MM.1S (cell line): ENCODE measurements at regions not wholly inside any gene's neighbourhood (a gene's known extent, or its start where the extent isn't known, plus 50 kb on each side); places are given as distances from the start of the nearest gene placed in this dataset.
A peak's percentile ranks its signal among the peaks of the same experiment; 100 is the strongest.

ENCODE experiments used
- DNase-seq: peaks from one replicate; pipeline ENCODE4 v3.0.0-alpha.2; 2015
- H2AFZ ChIP-seq: fragments of 300-600 bp; sonication (generic); 2 replicates; pipeline ENCODE4 v1.6.0; 2016; ENCODE audit warnings: antibody characterized with exemption, low read length
- H3F3A ChIP-seq: fragments of 300-600 bp; sonication (generic); 2 replicates; pipeline ENCODE4 v1.6.1; 2016; ENCODE audit warnings: mild to moderate bottlenecking, antibody characterized with exemption, low read length, moderate library complexity, mixed read lengths; ENCODE audit not compliant: insufficient read depth
- H3K27ac ChIP-seq: fragments of 300-600 bp; sonication (generic); 2 replicates; pipeline ENCODE4 v1.5.1; 2016; ENCODE audit warnings: mild to moderate bottlenecking, low read length
- H3K27me3 ChIP-seq: fragments of 300-600 bp; sonication (generic); replicated peaks from 2 replicates; pipeline ENCODE4 v1.6.0; 2016; ENCODE audit warnings: low read length; ENCODE audit not compliant: insufficient read depth
- H3K36me3 ChIP-seq: fragments of 300-600 bp; sonication (generic); replicated peaks from 2 replicates; pipeline ENCODE4 v1.6.1; 2016; ENCODE audit warnings: mild to moderate bottlenecking, low read length, mixed read lengths; ENCODE audit not compliant: insufficient read depth
- H3K4me1 ChIP-seq: fragments of 300-600 bp; sonication (generic); 2 replicates; pipeline ENCODE4 v1.6.1; 2016; ENCODE audit warnings: low read length, mixed read lengths
- H3K4me2 ChIP-seq: fragments of 300-600 bp; sonication (generic); 2 replicates; pipeline ENCODE4 v1.6.0; 2016; ENCODE audit warnings: low read depth, low read length
- H3K4me3 ChIP-seq: fragments of 300-600 bp; sonication (generic); 2 replicates; pipeline ENCODE4 v1.5.1; 2016; ENCODE audit warnings: low read length, mixed read lengths
- H3K79me2 ChIP-seq: fragments of 300-600 bp; sonication (generic); 2 replicates; pipeline ENCODE4 v1.6.1; 2016; ENCODE audit warnings: mixed run types, low read length, mixed read lengths
- H3K9ac ChIP-seq: fragments of 300-600 bp; sonication (generic); 2 replicates; pipeline ENCODE4 v1.6.1; 2016; ENCODE audit warnings: low read length, mixed read lengths
- H3K9me2 ChIP-seq: fragments of 300-600 bp; sonication (generic); replicated peaks from 2 replicates; pipeline ENCODE4 v1.6.1; 2016; ENCODE audit warnings: mild to moderate bottlenecking, low read length, mixed read lengths; ENCODE audit not compliant: insufficient read depth
- H3K9me3 ChIP-seq: fragments of 300-600 bp; sonication (generic); replicated peaks from 2 replicates; pipeline ENCODE4 v1.6.1; 2016; ENCODE audit warnings: mild to moderate bottlenecking, low read length, mixed read lengths; ENCODE audit not compliant: insufficient read depth
- H4K20me1 ChIP-seq: fragments of 300-600 bp; sonication (generic); 2 replicates; pipeline ENCODE4 v1.6.1; 2016; ENCODE audit warnings: mild to moderate bottlenecking, low read length, moderate library complexity, mixed read lengths; ENCODE audit not compliant: insufficient read depth
- EZH2 ChIP-seq: fragments of 300-600 bp; sonication (generic); optimal IDR thresholded peaks from 2 replicates; pipeline ENCODE3; 2017; ENCODE audit warnings: low read depth, mild to moderate bottlenecking, antibody characterized with exemption, low read length, mixed read lengths
- EZH2phosphoT487 ChIP-seq: fragments of 300-600 bp; sonication (generic); IDR thresholded peaks from 2 replicates; pipeline ENCODE4 v1.6.1; 2018; ENCODE audit warnings: antibody characterized with exemption, low read length
- TF ChIP-seq, protein P1 (sequence below): fragments of 300-600 bp; sonication (generic); IDR thresholded peaks from 2 replicates; pipeline ENCODE4 v1.5.1; 2016; ENCODE audit warnings: antibody characterized with exemption, low read length, mixed read lengths

DNA sequence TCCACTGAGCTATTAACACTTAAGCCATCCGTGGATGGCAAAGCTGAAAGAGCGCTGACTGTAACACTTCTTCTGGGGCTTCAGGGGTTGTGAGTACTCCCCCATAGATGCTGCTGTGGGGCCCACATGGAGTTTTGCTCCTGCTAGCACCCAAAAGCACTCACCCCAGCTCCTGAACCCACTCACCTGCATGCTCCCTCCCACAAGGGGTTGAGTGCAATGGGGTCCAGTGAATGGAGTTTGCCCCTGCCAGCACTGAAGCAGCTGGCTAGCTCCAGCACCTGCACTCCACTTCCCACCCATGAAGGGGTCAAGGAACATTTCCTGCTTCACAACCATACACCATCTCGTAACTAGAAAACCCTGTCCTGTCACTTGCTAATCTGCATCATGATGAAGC lies 78.9 kb downstream of the IL21 start:
- H3K27me3 ChIP-seq = no peaks in the 10 kb centered on the region; the same call in 1 of the 2 replicates
- H3K9ac ChIP-seq = no peak overlapping the region
- peaks cover 36% of the 10 kb centered on the region for H3K4me1 ChIP-seq
- H3K9me3 ChIP-seq = no peaks in the 10 kb centered on the region
- no peaks in the 10 kb centered on the region for H3K79me2 ChIP-seq
- 0 out of 2 replicates have a peak overlapping the region, but pooled peaks have one; percentile 13 for H3K4me3 ChIP-seq
- H3F3A ChIP-seq = peaks cover 9% of the 10 kb centered on the region; the same call in 1 of the 2 replicates
- H3K27ac ChIP-seq = peak overlapping the region; percentile 65; the same call in 1 of the 2 replicates
- no peaks in the 10 kb centered on the region for H4K20me1 ChIP-seq
- H3K36me3 ChIP-seq = no peaks in the 10 kb centered on the region
- H3K4me2 ChIP-seq = peak overlapping the region; percentile 71
- H3K9me2 ChIP-seq = no peaks in the 10 kb centered on the region
- peak overlapping the region; percentile 41; the same call in 1 of the 2 replicates for H2AFZ ChIP-seq
- no peak for DNase-seq
- TF ChIP-seq EZH2phosphoT487 = no peak
- TF ChIP-seq EZH2 = no peak
- TF ChIP-seq, protein P1, sequence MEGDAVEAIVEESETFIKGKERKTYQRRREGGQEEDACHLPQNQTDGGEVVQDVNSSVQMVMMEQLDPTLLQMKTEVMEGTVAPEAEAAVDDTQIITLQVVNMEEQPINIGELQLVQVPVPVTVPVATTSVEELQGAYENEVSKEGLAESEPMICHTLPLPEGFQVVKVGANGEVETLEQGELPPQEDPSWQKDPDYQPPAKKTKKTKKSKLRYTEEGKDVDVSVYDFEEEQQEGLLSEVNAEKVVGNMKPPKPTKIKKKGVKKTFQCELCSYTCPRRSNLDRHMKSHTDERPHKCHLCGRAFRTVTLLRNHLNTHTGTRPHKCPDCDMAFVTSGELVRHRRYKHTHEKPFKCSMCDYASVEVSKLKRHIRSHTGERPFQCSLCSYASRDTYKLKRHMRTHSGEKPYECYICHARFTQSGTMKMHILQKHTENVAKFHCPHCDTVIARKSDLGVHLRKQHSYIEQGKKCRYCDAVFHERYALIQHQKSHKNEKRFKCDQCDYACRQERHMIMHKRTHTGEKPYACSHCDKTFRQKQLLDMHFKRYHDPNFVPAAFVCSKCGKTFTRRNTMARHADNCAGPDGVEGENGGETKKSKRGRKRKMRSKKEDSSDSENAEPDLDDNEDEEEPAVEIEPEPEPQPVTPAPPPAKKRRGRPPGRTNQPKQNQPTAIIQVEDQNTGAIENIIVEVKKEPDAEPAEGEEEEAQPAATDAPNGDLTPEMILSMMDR = no peak

- Histone ChIP-seq H3K9me3 (no peaks in the 10 kb centered on the region), H3K36me3 (no peaks in the 10 kb centered on the region), H3F3A (peaks cover 9% of the 10 kb centered on the region; the same call in 1 of the 2 replicates), H3K27me3 (no peaks in the 10 kb centered on the region; the same call in 1 of the 2 replicates), H3K27ac (no peak overlapping the region), H2AFZ (no peak overlapping the region), H3K4me1 (peaks cover 36% of the 10 kb centered on the region), H3K4me2 (no peak overlapping the region), H4K20me1 (no peaks in the 10 kb centered on the region), H3K9ac (no peak overlapping the region), H3K79me2 (no peaks in the 10 kb centered on the region), H3K4me3 (no peak overlapping the region), H3K9me2 (no peaks in the 10 kb centered on the region)
- no peak for DNase-seq
- TF ChIP-seq EZH2 = no peak
These were observed 80.0 kb downstream of the IL21 start for GRCh38 chr4:122540838-122541237.

DNA sequence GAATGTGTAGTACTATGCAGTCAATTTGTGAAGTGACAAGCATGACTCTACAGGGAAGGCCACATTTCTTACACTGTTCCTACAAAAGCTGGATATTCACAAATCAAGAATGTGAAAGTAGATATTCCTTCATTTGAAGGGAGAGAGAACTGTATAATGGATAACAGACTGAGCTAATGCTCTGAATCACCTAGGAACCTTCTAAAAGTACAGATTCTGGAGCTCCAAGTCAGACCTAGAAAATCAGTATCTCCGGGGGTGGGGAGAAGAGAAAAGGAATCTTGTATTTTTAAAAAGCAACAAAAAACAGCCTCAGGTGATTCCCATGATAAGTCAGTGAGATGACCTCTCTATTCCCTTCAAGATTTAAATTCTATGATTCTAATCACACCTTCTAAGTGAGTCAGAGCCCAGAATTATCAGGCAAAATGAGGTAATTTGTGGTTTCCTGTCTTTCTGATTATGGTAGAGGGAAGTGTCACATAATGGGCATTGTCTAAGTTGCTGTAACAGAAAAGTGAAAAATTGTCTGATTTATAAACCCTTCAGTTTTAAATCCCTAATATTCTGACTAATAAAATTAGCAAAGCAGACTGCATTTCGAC lies 80.9 kb downstream of the IL21 start:
- Histone ChIP-seq H3K4me2 (no peak overlapping the region), H3K9ac (no peak overlapping the region), H3K27me3 (no peaks in the 10 kb centered on the region; the same call in 1 of the 2 replicates), H3K79me2 (no peaks in the 10 kb centered on the region), H3F3A (peaks cover 9% of the 10 kb centered on the region; the same call in 1 of the 2 replicates), H3K4me3 (no peak overlapping the region), H2AFZ (no peak overlapping the region), H3K9me2 (no peaks in the 10 kb centered on the region), H3K4me1 (peaks cover 36% of the 10 kb centered on the region), H4K20me1 (no peaks in the 10 kb centered on the region), H3K36me3 (no peaks in the 10 kb centered on the region), H3K9me3 (no peaks in the 10 kb centered on the region), H3K27ac (no peak overlapping the region)
- TF ChIP-seq EZH2phosphoT487 (no peak), EZH2 (no peak)
- TF ChIP-seq, protein P1 = no peak
- DNase-seq = peak; percentile 15
